ENCODE measurements at regions not wholly inside any gene's neighbourhood (a gene's known extent, or its start where the extent isn't known, plus 50 kb on each side); places are given as distances from the start of the nearest gene placed in this dataset.

DNA sequence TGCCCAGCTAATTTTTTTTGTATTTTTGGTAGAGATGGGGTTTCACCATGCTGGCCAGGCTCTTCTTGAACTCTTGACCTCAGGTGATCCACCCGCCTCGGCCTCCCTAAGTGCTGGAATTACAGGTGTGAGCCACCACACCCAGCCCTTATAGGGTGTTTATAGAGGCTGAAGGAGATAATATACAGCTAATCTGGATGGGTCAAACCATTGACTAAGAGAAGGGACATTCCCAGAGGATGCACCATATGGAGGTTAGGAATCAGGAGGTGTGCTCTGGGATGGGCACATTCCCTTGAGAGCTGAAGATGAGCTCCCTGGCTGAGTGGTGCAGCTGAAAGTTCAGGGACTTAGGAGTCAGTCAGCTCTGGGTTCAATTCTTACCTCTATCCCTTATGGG lies 68.3 kb upstream of the SHISA3 start:
- H3K9me3 ChIP-seq (ENCODE audit: insufficient read depth, low read depth, low read length), result no peaks in the 10 kb centered on the region

DNA sequence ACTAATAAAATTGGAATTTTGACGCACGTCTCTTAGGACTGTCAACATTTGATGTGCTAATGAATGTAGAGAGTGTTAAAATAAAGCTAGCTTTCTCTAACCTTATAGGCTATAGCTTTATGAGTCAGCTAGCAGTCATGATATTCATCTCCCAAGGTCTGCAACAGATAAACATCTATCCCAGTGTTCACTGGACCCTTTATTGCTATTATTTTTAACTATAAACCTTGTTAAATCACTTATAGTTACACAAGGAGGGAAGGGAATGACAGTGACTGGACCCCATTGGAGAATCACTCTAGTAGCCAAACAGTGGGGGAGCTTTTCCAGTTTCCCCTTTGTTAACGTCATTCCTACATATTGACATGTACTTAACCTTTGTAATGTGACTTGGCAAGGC lies 67.9 kb upstream of the SHISA3 start:
- Histone ChIP-seq H3K79me2 (ENCODE audit: insufficient read depth, low read length) (no peaks in the 10 kb centered on the region), H3K9me3 (ENCODE audit: insufficient read depth, low read depth, low read length) (no peaks in the 10 kb centered on the region), H3K27me3 (ENCODE audit: insufficient read depth, low read length, poor library complexity, severe bottlenecking) (no peaks in the 10 kb centered on the region), H3K9me2 (replicated peaks; ENCODE audit: low read depth, low read length) (no peaks in the 10 kb centered on the region), H3K4me1 (ENCODE audit: insufficient read depth, low read length, poor library complexity, severe bottlenecking) (no peaks in the 10 kb centered on the region), H3F3A (ENCODE audit: low read depth) (no peaks in the 10 kb centered on the region), H3K4me2 (ENCODE audit: low read depth, low read length, poor library complexity, severe bottlenecking) (no peak overlapping the region), H3K9ac (ENCODE audit: low read depth, low read length, poor library complexity, severe bottlenecking) (no peak overlapping the region), H4K20me1 (ENCODE audit: insufficient read depth, low read length, poor library complexity, severe bottlenecking) (no peaks in the 10 kb centered on the region), H3K36me3 (ENCODE audit: insufficient read depth, low read length) (no peaks in the 10 kb centered on the region), H2AFZ (ENCODE audit: low read length) (no peak overlapping the region), H3K4me3 (ENCODE audit: low read length, poor library complexity, severe bottlenecking) (no peak overlapping the region)
- TF ChIP-seq, protein P1, sequence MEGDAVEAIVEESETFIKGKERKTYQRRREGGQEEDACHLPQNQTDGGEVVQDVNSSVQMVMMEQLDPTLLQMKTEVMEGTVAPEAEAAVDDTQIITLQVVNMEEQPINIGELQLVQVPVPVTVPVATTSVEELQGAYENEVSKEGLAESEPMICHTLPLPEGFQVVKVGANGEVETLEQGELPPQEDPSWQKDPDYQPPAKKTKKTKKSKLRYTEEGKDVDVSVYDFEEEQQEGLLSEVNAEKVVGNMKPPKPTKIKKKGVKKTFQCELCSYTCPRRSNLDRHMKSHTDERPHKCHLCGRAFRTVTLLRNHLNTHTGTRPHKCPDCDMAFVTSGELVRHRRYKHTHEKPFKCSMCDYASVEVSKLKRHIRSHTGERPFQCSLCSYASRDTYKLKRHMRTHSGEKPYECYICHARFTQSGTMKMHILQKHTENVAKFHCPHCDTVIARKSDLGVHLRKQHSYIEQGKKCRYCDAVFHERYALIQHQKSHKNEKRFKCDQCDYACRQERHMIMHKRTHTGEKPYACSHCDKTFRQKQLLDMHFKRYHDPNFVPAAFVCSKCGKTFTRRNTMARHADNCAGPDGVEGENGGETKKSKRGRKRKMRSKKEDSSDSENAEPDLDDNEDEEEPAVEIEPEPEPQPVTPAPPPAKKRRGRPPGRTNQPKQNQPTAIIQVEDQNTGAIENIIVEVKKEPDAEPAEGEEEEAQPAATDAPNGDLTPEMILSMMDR (conservative IDR thresholded peaks at IDR 0.05; ENCODE audit: low read length), result no peak
- TF ChIP-seq EZH2phosphoT487 (IDR thresholded peaks at IDR 0.05; ENCODE audit: borderline replicate concordance), result no peak

More for the DNA sequence above, 68.3 kb upstream of the SHISA3 start:
- Histone ChIP-seq H3K79me2 (ENCODE audit: insufficient read depth, low read length) (no peaks in the 10 kb centered on the region), H3K4me3 (ENCODE audit: low read length, poor library complexity, severe bottlenecking) (no peak overlapping the region), H2AFZ (ENCODE audit: low read length) (no peak overlapping the region), H3K4me2 (ENCODE audit: low read depth, low read length, poor library complexity, severe bottlenecking) (no peak overlapping the region), H4K20me1 (ENCODE audit: insufficient read depth, low read length, poor library complexity, severe bottlenecking) (no peaks in the 10 kb centered on the region), H3K27me3 (ENCODE audit: insufficient read depth, low read length, poor library complexity, severe bottlenecking) (no peaks in the 10 kb centered on the region), H3K9me2 (replicated peaks; ENCODE audit: low read depth, low read length) (no peaks in the 10 kb centered on the region), H3K36me3 (ENCODE audit: insufficient read depth, low read length) (no peaks in the 10 kb centered on the region), H3K4me1 (ENCODE audit: insufficient read depth, low read length, poor library complexity, severe bottlenecking) (no peaks in the 10 kb centered on the region), H3K9ac (ENCODE audit: low read depth, low read length, poor library complexity, severe bottlenecking) (no peak overlapping the region), H3F3A (ENCODE audit: low read depth) (no peaks in the 10 kb centered on the region)
- no peak for TF ChIP-seq EZH2phosphoT487 (IDR thresholded peaks at IDR 0.05; ENCODE audit: borderline replicate concordance)
- TF ChIP-seq, protein P1 (conservative IDR thresholded peaks at IDR 0.05; ENCODE audit: low read length), result no peak

DNA sequence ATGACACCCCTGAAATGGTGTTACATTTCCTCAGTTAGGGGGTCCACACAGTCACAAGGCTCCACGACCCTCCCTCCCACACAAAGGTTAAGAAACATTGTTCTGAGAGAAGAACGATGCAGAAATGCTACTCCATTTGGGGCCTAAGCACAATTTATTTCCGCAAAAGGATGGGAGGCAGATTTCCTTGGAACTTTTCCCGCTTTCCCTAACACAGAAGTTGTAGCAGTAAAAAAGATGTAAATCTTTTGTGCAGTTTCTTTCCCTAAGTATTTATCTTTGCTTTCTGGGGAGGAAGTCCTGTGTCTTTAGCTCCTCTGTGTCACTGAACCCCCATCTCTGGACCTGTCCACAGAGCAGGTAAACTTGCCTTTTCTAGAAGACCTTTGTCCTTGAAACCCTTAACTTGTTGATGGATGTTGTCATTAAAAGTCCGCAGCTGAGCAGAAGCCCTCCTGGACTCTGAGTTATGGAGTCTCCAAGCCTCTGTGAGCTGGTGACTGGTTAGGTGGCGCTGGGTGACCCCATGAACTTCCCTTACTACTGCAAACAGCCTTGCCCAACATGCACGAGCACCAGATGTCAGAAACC lies 67.2 kb upstream of the SHISA3 start:
- Histone ChIP-seq H2AFZ (ENCODE audit: low read length) (no peak overlapping the region), H3K36me3 (ENCODE audit: insufficient read depth, low read length) (no peaks in the 10 kb centered on the region)
- TF ChIP-seq, protein P1 (conservative IDR thresholded peaks at IDR 0.05; ENCODE audit: low read length), result no peak
- TF ChIP-seq EZH2phosphoT487 (IDR thresholded peaks at IDR 0.05; ENCODE audit: borderline replicate concordance), result no peak

More for the DNA sequence above, 67.2 kb upstream of the SHISA3 start:
- H3K4me2 ChIP-seq (ENCODE audit: low read depth, low read length, poor library complexity, severe bottlenecking), result no peak overlapping the region
- no peak overlapping the region for H3K4me3 ChIP-seq (ENCODE audit: low read length, poor library complexity, severe bottlenecking)
- no peaks in the 10 kb centered on the region for H3K79me2 ChIP-seq (ENCODE audit: insufficient read depth, low read length)
- H3K27me3 ChIP-seq (ENCODE audit: insufficient read depth, low read length, poor library complexity, severe bottlenecking), result no peaks in the 10 kb centered on the region
- H3K9ac ChIP-seq (ENCODE audit: low read depth, low read length, poor library complexity, severe bottlenecking), result no peak overlapping the region
- H4K20me1 ChIP-seq (ENCODE audit: insufficient read depth, low read length, poor library complexity, severe bottlenecking), result no peaks in the 10 kb centered on the region
- no peaks in the 10 kb centered on the region for H3K9me2 ChIP-seq (replicated peaks; ENCODE audit: low read depth, low read length)
- no peaks in the 10 kb centered on the region for H3F3A ChIP-seq (ENCODE audit: low read depth)
- H3K9me3 ChIP-seq (ENCODE audit: insufficient read depth, low read depth, low read length), result no peaks in the 10 kb centered on the region
- H3K4me1 ChIP-seq (ENCODE audit: insufficient read depth, low read length, poor library complexity, severe bottlenecking), result no peaks in the 10 kb centered on the region
